ENCODE measurements at regions not wholly inside any gene's neighbourhood (a gene's known extent, or its start where the extent isn't known, plus 50 kb on each side); places are given as distances from the start of the nearest gene placed in this dataset.

- DNase-seq (ENCODE audit: low spot score): no peak
These were observed 112.9 kb upstream of the IQCM start for GRCh38 chr4:149928507-149928906.

GRCh38 chr4:149931431-149931830, 115.8 kb upstream of the IQCM start:
- no peak for DNase-seq (ENCODE audit: low spot score)

GRCh38 chr4:149932188-149932587, 116.5 kb upstream of the IQCM start:
- no peak for DNase-seq (ENCODE audit: low spot score)

- DNase-seq (ENCODE audit: low spot score): no peak
These were observed 117.5 kb upstream of the IQCM start for GRCh38 chr4:149933120-149933519.

GRCh38 chr4:149933883-149934282, 118.2 kb upstream of the IQCM start:
- DNase-seq (ENCODE audit: low spot score): no peak

- no peak for DNase-seq (ENCODE audit: low spot score)
These were observed 128.9 kb upstream of the DCLK2 start for GRCh38 chr4:149949381-149949780.

GRCh38 chr4:149951152-149951900, 126.9 kb upstream of the DCLK2 start:
- DNase-seq (ENCODE audit: low spot score): no peak

- no peak for DNase-seq (ENCODE audit: low spot score)
These were observed 126.1 kb upstream of the DCLK2 start for GRCh38 chr4:149952101-149952500.

- DNase-seq (ENCODE audit: low spot score): no peak
These were observed 125.5 kb upstream of the DCLK2 start for GRCh38 chr4:149952716-149953115.

GRCh38 chr4:149955780-149956390, 122.4 kb upstream of the DCLK2 start:
- DNase-seq (ENCODE audit: low spot score): no peak

- DNase-seq (ENCODE audit: low spot score): no peak
These were observed 121.6 kb upstream of the DCLK2 start for GRCh38 chr4:149956678-149957077.

GRCh38 chr4:149961876-149962597, 116.2 kb upstream of the DCLK2 start:
- DNase-seq (ENCODE audit: low spot score): no peak

- no peak for DNase-seq (ENCODE audit: low spot score)
These were observed 114.0 kb upstream of the DCLK2 start for GRCh38 chr4:149964001-149964796.

GRCh38 chr4:149965206-149965605, 113.0 kb upstream of the DCLK2 start:
- DNase-seq (ENCODE audit: low spot score): no peak

GRCh38 chr4:149972407-149972806, 105.8 kb upstream of the DCLK2 start:
- DNase-seq (ENCODE audit: low spot score): no peak

GRCh38 chr4:149973181-149973580, 105.1 kb upstream of the DCLK2 start:
- DNase-seq (ENCODE audit: low spot score): no peak

GRCh38 chr4:149975172-149975571, 103.1 kb upstream of the DCLK2 start:
- DNase-seq (ENCODE audit: low spot score): no peak

- no peak for DNase-seq (ENCODE audit: low spot score)
These were observed 98.0 kb upstream of the DCLK2 start for GRCh38 chr4:149980121-149980682.

GRCh38 chr4:149980941-149981340, 97.3 kb upstream of the DCLK2 start:
- DNase-seq (ENCODE audit: low spot score): peak; percentile 32

- no peak for DNase-seq (ENCODE audit: low spot score)
These were observed 94.8 kb upstream of the DCLK2 start for GRCh38 chr4:149983401-149983800.

GRCh38 chr4:149983931-149984330, 94.3 kb upstream of the DCLK2 start:
- DNase-seq (ENCODE audit: low spot score): no peak

GRCh38 chr4:149985981-149986380, 92.3 kb upstream of the DCLK2 start:
- no peak for DNase-seq (ENCODE audit: low spot score)
